ENCODE measurements at regions not wholly inside any gene's neighbourhood (a gene's known extent, or its start where the extent isn't known, plus 50 kb on each side); places are given as distances from the start of the nearest gene placed in this dataset.
A peak's percentile ranks its signal among the peaks of the same experiment; 100 is the strongest.
"Not testable (repeated sequence)": the region's sequence is repeated elsewhere in the genome, so short reads cannot be mapped to it uniquely, and the experiment has no call there.

GRCh38 chr3:132084982-132085381, 50.2 kb upstream of the CPNE4 start:
- no peak for DNase-seq

DNA sequence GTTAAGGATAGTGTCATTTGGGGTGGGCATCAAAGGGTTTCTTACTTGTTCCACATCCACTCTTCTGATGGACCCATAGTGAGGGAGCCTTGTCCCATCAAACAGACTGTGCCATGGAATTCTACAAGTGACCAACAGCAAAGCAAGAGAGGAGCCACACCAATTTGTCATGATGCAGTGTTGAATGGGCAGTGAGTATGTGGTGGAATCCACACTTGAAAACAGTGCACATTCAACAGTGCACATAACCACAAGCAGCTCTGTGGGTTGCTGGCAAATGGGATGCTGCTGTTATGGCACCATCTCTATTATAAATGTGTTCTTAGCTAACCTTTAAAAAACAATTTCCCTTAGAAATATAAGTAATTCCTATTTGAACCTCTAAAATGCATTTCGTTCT, 52.5 kb upstream of the CPNE4 start:
- no peak for DNase-seq

GRCh38 chr3:132088291-132088690, 53.5 kb upstream of the CPNE4 start:
- DNase-seq = no peak

- DNase-seq = no peak
Observed at GRCh38 chr3:132090921-132091320, 56.1 kb upstream of the CPNE4 start.

DNA sequence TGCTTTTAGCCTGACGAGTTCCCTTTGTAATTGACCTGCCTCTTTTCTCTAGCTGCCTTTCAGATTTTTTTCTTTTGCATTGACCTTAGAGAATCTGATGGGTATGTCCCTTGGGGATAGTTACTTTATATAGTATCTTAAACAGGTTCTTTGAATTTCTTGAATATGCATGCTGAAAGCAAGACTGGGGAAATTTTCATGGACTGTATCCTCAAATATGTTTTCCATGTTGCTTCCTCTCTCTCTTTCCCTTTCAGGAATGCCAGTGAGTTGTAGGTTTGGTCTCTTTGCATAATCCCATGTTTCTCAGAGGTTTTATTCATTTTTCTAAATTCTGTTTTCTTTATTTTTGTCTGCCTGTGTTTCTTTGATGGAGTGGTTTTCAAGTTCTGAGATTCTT, 81.8 kb upstream of the CPNE4 start:
- no peak for DNase-seq

DNA sequence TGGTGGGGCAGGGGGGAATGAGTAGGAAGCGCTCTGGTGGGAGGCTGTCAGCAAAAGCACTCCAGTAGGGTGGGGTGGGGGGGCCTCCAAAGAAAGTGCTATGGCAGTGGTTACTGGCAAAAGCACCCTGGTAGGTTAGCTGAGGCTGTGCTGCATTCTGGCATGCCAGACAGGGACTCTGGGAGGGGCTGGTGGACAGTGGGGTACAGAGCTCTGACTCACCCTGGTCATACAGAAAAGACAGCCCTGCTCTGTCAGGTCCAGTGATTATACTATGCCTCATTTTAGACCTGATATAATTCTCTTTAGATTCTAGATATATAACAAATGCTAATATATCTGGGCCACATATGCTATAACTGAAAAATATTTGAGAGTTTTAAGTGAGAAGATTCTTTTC, 82.8 kb upstream of the CPNE4 start:
- DNase-seq = no peak

DNA sequence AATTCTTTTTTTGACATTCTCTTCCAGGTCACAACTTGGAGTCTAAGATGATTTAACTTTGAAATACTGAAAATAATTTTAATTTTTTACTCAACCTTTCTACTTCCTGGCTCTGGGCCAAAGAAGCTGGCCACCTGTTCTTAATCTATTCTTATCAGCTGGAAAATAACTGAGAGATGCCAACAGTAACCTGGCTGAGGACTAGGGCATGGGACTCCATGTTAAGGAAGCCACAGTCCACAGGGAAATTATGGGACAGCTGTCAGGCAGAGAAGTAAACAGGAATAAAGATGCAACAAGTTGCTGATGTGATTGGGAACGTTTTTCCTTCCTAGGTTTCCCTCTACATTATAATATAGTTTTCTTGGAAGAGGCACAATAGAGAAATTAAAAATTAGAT, 84.7 kb upstream of the CPNE4 start:
- no peak for DNase-seq

- DNase-seq = no peak
Observed at GRCh38 chr3:132124096-132124495, 89.3 kb upstream of the CPNE4 start.

GRCh38 chr3:132124651-132125284, 90.0 kb upstream of the CPNE4 start:
- no peak for DNase-seq

- no peak for DNase-seq
Observed at GRCh38 chr3:132134611-132135010, 99.8 kb upstream of the CPNE4 start.

DNA sequence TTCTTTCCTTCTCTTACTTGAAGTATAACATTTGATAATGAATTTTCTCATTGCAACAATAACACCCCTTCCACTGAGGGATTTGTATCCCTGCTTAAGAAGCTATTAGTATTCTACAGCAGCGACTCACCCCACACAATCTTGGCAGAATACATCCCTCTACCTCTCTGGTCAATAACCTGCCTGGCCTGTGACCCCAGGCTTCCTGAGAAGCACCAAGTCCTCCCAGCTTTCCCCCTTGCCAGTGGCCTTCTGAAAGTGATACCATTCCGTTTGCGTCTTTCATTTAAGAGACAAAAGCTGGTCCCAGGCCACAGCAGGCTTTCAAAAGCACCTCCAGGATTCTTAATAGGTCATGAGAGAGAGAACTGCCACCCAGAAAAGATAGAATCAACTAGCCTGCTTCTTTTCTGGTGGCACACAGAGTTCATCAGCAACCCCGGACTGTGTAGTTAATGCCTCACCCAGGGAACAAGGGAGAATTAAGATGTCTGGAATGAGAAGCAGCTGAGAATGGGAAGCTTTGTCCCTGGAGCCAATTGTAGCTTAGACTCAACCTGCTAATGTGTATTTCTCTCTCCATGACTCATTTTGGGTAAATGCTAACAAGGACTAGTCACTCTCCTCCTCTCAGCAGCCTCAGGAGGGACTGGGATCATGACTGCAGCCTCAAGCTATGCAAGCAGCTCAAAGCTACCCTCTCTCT, 101.0 kb upstream of the CPNE4 start:
- DNase-seq = no peak

GRCh38 chr3:132136334-132136716, 101.5 kb upstream of the CPNE4 start:
- DNase-seq = no peak

DNA sequence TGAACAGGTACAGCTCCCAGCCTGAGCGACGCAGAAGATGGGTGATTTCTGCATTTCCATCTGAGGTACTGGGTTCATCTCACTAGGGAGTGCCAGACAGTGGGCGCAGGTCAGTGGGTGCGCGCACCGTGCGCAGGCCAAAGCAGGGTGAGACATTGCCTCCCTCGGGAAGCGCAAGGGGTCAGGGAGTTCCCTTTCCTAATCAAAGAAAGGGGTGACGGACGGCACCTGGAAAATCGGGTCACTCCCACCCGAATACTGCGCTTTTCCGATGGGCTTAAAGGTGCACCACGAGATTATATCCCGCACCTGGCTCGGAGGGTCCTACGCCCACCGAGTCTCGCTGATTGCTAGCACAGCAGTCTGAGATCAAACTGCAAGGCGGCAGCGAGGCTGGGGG, 102.1 kb upstream of the CPNE4 start:
- DNase-seq = not testable (repeated sequence)

GRCh38 chr3:132145833-132146232, 111.0 kb upstream of the CPNE4 start:
- no peak for DNase-seq

DNA sequence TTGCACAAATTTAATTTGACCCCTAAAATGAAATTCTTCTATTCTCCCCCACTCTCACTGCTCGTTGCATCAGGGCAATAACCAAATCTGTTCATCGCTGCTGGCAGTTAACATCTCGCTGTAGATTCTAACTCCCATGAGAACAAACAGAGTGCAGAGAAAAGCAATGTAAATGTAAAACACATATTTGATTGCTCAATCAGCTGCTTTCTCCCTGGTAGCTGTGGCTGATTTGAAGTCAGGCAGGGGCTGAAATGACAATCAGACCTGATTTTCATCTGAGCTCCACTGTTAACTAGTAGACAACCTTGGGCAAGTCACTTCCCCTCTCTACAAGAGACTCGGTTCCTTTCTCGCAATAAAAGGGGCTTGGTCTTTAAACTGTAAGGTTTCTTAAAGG, 119.8 kb upstream of the CPNE4 start:
- DNase-seq = no peak

GRCh38 chr3:132159145-132159544, 124.3 kb upstream of the CPNE4 start:
- DNase-seq = no peak

GRCh38 chr3:132160198-132160597, 125.4 kb upstream of the CPNE4 start:
- DNase-seq = peak in 1 of 2 donors; percentile 7

DNA sequence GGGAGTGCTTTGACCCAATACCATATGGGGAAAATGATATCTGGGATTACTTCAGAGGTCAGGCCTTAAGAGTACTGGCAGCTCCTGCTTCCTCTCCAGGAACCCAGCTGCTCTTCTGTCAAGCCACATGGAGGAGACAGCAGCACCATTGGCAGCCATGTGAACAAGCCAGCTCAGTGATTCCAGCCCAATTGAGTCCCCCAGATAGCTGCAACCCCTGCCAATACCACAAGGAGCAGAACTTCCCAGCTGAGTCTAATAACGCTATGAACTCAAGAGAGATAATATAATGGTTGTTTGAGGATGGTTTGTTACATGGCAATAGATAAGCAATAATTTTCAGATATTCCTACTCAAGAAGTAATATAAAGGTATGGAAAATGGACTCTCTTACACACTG, 126.8 kb upstream of the CPNE4 start:
- DNase-seq = no peak

DNA sequence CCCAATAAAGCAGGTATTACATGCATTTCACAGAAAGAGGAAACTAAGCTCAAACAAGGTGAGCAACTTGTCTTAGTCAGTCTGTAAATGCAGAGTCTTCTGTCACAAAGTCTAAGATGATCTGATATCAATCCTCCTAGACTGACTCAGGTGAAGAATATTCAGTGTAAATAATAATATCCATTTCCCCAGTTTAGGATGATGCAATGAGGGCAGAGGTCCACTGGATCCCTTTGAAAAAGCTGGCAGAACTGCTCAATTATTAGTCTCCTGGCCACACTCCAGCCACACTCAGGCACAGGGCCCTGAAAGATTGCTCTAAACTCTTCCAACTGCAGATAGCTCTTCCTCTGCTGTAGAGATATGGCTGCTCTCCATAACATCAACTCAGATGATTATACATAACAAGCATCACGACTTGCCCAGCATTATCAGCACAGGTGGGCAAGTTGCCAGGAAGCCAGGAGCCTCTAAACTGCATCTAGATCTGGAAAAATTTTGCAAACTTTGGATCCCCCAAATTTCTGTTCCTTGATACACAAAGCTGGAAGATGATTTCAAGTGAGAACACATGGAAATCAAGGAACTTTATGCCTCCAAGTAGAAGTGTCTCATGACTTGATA, 129.8 kb upstream of the CPNE4 start:
- no peak for DNase-seq

DNA sequence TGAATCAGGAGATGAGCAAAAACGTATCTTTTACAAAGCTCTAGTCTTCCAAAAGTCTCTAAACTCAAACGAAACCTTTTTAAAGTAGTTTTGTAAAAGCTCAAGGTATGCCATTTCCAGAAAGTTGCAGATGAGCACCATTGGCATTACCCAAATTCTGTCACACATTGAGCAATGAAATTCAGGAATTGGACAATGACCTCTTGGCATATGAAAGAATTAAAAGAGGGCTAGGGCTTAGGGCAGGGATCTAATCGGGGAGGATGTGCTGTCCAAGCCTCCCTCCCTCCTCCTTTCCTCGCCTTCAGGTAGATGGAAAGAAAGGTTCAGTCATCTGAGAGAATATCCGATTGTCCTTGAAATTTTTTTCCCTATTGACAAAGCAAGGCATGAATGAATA, 133.1 kb upstream of the CPNE4 start:
- DNase-seq = no peak

DNA sequence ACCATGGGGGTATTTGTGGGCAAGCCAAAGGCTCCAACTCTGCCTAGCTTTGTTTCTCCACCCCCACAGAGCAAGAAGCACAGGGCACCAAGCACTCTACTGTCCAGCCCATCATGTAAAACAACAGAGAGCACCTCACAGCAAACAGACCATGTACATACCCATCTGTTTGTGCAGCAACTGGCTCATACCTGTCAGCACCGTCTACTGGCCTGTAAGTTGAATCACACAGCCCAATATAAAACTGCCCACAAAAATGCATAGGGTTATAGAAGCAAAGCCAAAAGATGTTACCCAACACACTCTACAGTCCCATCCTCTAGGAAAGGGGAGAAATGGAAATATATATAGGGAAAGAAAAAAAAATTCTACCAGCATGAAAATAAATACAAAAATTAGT, 139.7 kb upstream of the CPNE4 start:
- no peak for DNase-seq

GRCh38 chr3:132180337-132180791, 136.8 kb upstream of the ACP3 start:
- peak in 1 of 2 donors; percentile 28 for DNase-seq

DNA sequence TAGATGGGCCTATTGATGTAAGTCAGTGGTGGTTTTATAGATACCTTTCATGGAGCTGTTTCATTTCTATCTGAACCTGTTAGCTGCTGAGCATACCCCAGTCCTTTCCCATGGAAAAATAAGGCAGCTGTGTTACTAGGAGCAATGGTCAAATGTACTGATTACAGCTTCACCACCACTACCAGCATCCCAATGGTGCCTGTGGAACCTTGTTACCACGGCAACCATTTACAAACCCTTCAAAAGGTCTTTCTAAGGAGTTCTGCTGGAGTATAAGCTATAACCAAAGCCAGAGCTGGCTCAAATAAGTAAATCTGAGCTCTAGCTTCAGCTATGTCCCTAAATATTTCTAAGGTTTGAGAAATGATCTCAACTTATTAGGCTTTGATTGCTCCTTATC, 133.4 kb upstream of the ACP3 start:
- DNase-seq = no peak

Measured in right lung (tissue), 2 donors.